Endothelial cell of umbilical vein (primary cell): ENCODE measurements at regions not wholly inside any gene's neighbourhood (a gene's known extent, or its start where the extent isn't known, plus 50 kb on each side); places are given as distances from the start of the nearest gene placed in this dataset.

ENCODE experiments used
- BruUV-seq: library from RNA; stranded (reverse); fragments of 400-500 nt; replicated peaks from 2 replicates; lab custom pipeline; 2021; lab: Mats Ljungman, UMichigan
- CTCF ChIA-PET: fragments of 300-600, 350-600 bp; sonication (Branson Sonifier 250); formaldehyde crosslinking; loops from one replicate; lab custom pipeline; 2021; ENCODE audit warnings: antibody characterized with exemption, inconsistent platforms; lab: Charles Lee
- POLR2A ChIA-PET: fragments of 300-600, 350-600 bp; sonication (Branson Sonifier 250); formaldehyde crosslinking; loops from one replicate; lab custom pipeline; 2021; ENCODE audit warnings: antibody characterized with exemption, inconsistent platforms; lab: Charles Lee
- DNase-seq: peaks from one replicate; pipeline ENCODE4 v3.0.0-alpha.2; 2011; ENCODE audit warnings: low read depth, low spot score
- FAIRE-seq: peaks from 2 replicates; lab custom pipeline; 2011; peaks lifted over from hg19 to GRCh38; lab: Jason Lieb, UNC
- H2AFZ ChIP-seq: 2 replicates; pipeline ENCODE4 v1.6.0; 2012; ENCODE audit warnings: low read depth, low read length, control low read depth, inconsistent platforms
- H3K27ac ChIP-seq: 2 replicates; pipeline ENCODE4 v1.5.1; 2011; ENCODE audit warnings: low read depth, mild to moderate bottlenecking, control low read depth, low read length, moderate library complexity; ENCODE audit not compliant: insufficient read depth
- H3K27me3 ChIP-seq, 2 experiments: 2 replicates each; pipeline versions ENCODE4 v1.6.0 to v1.6.1; 2011; ENCODE audit warnings: low read length in 2 of 2, mixed read lengths in 1 of 2; ENCODE audit not compliant: control insufficient read depth in 2 of 2, insufficient read depth in 2 of 2
- H3K36me3 ChIP-seq, 2 experiments: 2 replicates in 1 of 2; 3 replicates in 1 of 2; pipeline ENCODE4 v1.5.1; 2011; ENCODE audit warnings: low read length in 2 of 2, mild to moderate bottlenecking in 1 of 2, moderate library complexity in 1 of 2; ENCODE audit not compliant: control insufficient read depth in 2 of 2, insufficient read depth in 2 of 2; ENCODE audit errors: extremely low read depth in 1 of 2
- H3K4me1 ChIP-seq: 3 replicates; pipeline ENCODE4 v1.5.1; 2011; ENCODE audit warnings: mild to moderate bottlenecking, low read length; ENCODE audit not compliant: control insufficient read depth, insufficient read depth; ENCODE audit errors: extremely low read depth
- H3K4me2 ChIP-seq: 2 replicates; pipeline ENCODE4 v1.6.1; 2011; ENCODE audit warnings: low read length, control low read depth, mixed read lengths; ENCODE audit not compliant: insufficient read depth
- H3K4me3 ChIP-seq, 3 experiments: fragments of 200-600 bp in 1 of 3; sonication (generic), shearing (Covaris generic) in 1 of 3; replicated peaks in 1 of 3; 2 replicates each; pipeline ENCODE4 v1.5.1; 2011 to 2016; ENCODE audit warnings: control low read depth in 3 of 3, low read length in 3 of 3, mild to moderate bottlenecking in 2 of 3, inconsistent platforms in 1 of 3, low read depth in 1 of 3, moderate library complexity in 1 of 3; ENCODE audit not compliant: insufficient read depth in 1 of 3
- H3K79me2 ChIP-seq: 2 replicates; pipeline ENCODE4 v1.6.0; 2012; ENCODE audit warnings: low read length, inconsistent platforms; ENCODE audit not compliant: control insufficient read depth, insufficient read depth
- H3K9ac ChIP-seq: replicated peaks from 2 replicates; pipeline ENCODE3; 2011; ENCODE audit warnings: low read length, control low read depth; ENCODE audit not compliant: insufficient read depth; ENCODE audit errors: extremely low read depth
- H3K9me1 ChIP-seq: replicated peaks from 3 replicates; pipeline ENCODE4 v1.6.0; 2011; ENCODE audit warnings: mild to moderate bottlenecking, low read length; ENCODE audit not compliant: control insufficient read depth, insufficient read depth; ENCODE audit errors: extremely low read depth
- H3K9me3 ChIP-seq: replicated peaks from 2 replicates; pipeline ENCODE4 v1.5.1; 2012; ENCODE audit warnings: low read length, inconsistent platforms; ENCODE audit not compliant: control insufficient read depth, insufficient read depth
- H4K20me1 ChIP-seq: replicated peaks from 2 replicates; pipeline ENCODE3; 2011; ENCODE audit warnings: mild to moderate bottlenecking, low read length; ENCODE audit not compliant: control insufficient read depth, insufficient read depth; ENCODE audit errors: extremely low read depth
- EZH2 ChIP-seq: IDR thresholded peaks from 2 replicates; pipeline ENCODE4 v1.6.1; 2012; ENCODE audit warnings: borderline replicate concordance, low read depth, mild to moderate bottlenecking, moderate library complexity, low read length, inconsistent platforms; ENCODE audit not compliant: severe bottlenecking
- FOS ChIP-seq: IDR thresholded peaks from 2 replicates; pipeline ENCODE4 v1.6.1; 2011; ENCODE audit warnings: mild to moderate bottlenecking, low read length, moderate library complexity, borderline replicate concordance; ENCODE audit not compliant: insufficient read depth
- GATA2 ChIP-seq: IDR thresholded peaks from 2 replicates; pipeline ENCODE4 v1.7.0; 2011; ENCODE audit warnings: low read depth, mild to moderate bottlenecking, moderate library complexity, mixed read lengths, low read length; ENCODE audit not compliant: insufficient read length, insufficient read depth
- JUN ChIP-seq: IDR thresholded peaks from 2 replicates; pipeline ENCODE4 v1.6.1; 2011; ENCODE audit warnings: borderline replicate concordance, low read depth; ENCODE audit not compliant: insufficient read length, insufficient read depth
- MYC ChIP-seq: IDR thresholded peaks from one replicate; pipeline ENCODE4 v1.6.1; 2011; ENCODE audit warnings: mild to moderate bottlenecking, low read depth, low read length
- POLR2AphosphoS5 ChIP-seq: IDR thresholded peaks from 2 replicates; pipeline ENCODE4 v1.6.1; 2012; ENCODE audit warnings: low read depth, mild to moderate bottlenecking, control low read depth, low read length, moderate library complexity; ENCODE audit not compliant: insufficient read depth
- dilution Hi-C: fragments of 300-500 bp; cut with MboI; formaldehyde crosslinking; loops from one replicate; pipeline ENCODE4 v1.15.0; 2019; ENCODE audit warnings: low sequenced_read_pairs; ENCODE audit not compliant: extremely low pct_ligation_motif_present
- intact Hi-C: fragments of 100-400 bp; cut with micrococcal nuclease; formaldehyde crosslinking; loops from one replicate; pipeline ENCODE4 v1.10.0; 2022
- TF ChIP-seq, protein P1 (sequence below), 2 donors: IDR thresholded peaks; 1 replicate in 1 of 2; 2 replicates in 1 of 2; pipeline ENCODE4 v1.5.1; 2011; ENCODE audit warnings: low read length in 2 of 2, mild to moderate bottlenecking in 2 of 2, moderate library complexity in 2 of 2, control low read depth in 1 of 2, inconsistent platforms in 1 of 2, low read depth in 1 of 2; ENCODE audit not compliant: insufficient read depth in 1 of 2; ENCODE audit errors: extremely low read depth in 1 of 2
- TF ChIP-seq, protein P2 (sequence below): IDR thresholded peaks from 2 replicates; pipeline ENCODE4 v1.6.1; 2011; ENCODE audit not compliant: insufficient read depth, insufficient read length

DNA sequence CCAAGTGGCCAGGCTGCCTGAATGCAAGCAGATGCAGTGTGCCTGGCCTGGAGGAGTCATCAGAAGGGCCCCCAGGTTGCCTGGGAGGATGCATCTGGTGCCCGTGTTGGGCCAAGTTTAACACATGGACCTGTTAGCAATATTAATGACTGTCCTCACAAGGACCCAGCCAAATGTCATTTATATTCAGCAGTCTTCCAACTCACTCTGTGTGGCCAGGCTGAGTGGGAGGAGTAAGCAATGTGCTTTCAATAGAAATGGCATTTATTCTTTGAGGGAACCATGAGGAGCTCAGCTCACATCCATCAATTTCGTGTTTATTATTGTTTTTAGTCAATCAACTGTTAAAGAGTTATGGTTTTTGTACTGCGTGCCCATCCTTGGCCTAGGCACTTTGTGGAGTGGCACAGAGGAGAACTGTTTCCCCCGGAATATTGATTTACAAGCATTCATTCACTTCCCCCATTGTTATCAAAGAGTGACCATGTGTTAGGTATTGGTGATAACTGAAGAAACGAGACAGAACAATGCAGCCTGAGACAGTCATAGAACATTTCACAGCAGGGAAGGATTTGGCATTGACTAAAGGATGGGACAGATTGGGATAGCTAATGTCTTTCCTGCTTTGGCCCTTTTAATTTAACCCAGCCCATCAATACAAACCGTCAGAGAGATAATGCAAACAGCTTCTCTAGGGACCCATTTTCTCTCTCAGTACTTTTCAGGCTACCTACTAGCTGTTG is 725.2 kb downstream of the TSN start:
- Histone ChIP-seq H3K4me1 (no peaks in the 10 kb centered on the region), H4K20me1 (no peaks in the 10 kb centered on the region), H3K4me2 (no peak overlapping the region), H3K9me1 (no peaks in the 10 kb centered on the region), H3K36me3 (no peaks in the 10 kb centered on the region), H3K9me3 (peaks cover 4% of the 10 kb centered on the region), H3K27ac (no peak overlapping the region), H3K9ac (no peak overlapping the region), H3K27me3 (no peaks in the 10 kb centered on the region), H3K79me2 (no peaks in the 10 kb centered on the region), H3K4me3 (no peak overlapping the region), H2AFZ (no peak overlapping the region)
- POLR2A ChIA-PET, result no interaction called here
- FAIRE-seq (no peak), DNase-seq (no peak)
- dilution Hi-C loops, result no loop called here
- no TSS peak for BruUV-seq
- TF ChIP-seq MYC (no peak), EZH2 (no peak), FOS (no peak), POLR2AphosphoS5 (no peak), GATA2 (no peak), JUN (no peak)
- TF ChIP-seq, protein P1, sequence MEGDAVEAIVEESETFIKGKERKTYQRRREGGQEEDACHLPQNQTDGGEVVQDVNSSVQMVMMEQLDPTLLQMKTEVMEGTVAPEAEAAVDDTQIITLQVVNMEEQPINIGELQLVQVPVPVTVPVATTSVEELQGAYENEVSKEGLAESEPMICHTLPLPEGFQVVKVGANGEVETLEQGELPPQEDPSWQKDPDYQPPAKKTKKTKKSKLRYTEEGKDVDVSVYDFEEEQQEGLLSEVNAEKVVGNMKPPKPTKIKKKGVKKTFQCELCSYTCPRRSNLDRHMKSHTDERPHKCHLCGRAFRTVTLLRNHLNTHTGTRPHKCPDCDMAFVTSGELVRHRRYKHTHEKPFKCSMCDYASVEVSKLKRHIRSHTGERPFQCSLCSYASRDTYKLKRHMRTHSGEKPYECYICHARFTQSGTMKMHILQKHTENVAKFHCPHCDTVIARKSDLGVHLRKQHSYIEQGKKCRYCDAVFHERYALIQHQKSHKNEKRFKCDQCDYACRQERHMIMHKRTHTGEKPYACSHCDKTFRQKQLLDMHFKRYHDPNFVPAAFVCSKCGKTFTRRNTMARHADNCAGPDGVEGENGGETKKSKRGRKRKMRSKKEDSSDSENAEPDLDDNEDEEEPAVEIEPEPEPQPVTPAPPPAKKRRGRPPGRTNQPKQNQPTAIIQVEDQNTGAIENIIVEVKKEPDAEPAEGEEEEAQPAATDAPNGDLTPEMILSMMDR (IDR thresholded peaks at IDR 0.05; ENCODE audit: extremely low read depth in 1 of 2, insufficient read depth in 1 of 2, low read depth in 1 of 2, low read length in 2 of 2), result no peak
- TF ChIP-seq, protein P2, sequence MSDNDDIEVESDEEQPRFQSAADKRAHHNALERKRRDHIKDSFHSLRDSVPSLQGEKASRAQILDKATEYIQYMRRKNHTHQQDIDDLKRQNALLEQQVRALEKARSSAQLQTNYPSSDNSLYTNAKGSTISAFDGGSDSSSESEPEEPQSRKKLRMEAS, result no peak
- intact Hi-C loops, result no loop called here
- CTCF ChIA-PET, result interaction anchor here (0.5 kb wide), 1 partner anchor 181 kb away, joined by 4 read pairs; no protein-coding TSS in a partner anchor
